GM12872 (cell line): ENCODE measurements at regions not wholly inside any gene's neighbourhood (a gene's known extent, or its start where the extent isn't known, plus 50 kb on each side); places are given as distances from the start of the nearest gene placed in this dataset.

Source experiments
- CTCF ChIP-seq: IDR thresholded peaks from 3 replicates; pipeline ENCODE4 v1.5.1; 2011; ENCODE audit warnings: low read depth, mild to moderate bottlenecking, low read length, moderate library complexity; ENCODE audit not compliant: insufficient read depth

- no peak for TF ChIP-seq CTCF
Measured at GRCh38 chr9:21729648-21730047, 72.8 kb upstream of the MTAP start.

GRCh38 chr9:21730899-21731298 is 71.5 kb upstream of the MTAP start:
- no peak for TF ChIP-seq CTCF

GRCh38 chr9:21741151-21741550 is 61.3 kb upstream of the MTAP start:
- no peak for TF ChIP-seq CTCF

- TF ChIP-seq CTCF, result no peak
Measured at GRCh38 chr9:21744320-21744719, 58.1 kb upstream of the MTAP start.

- no peak for TF ChIP-seq CTCF
Measured at GRCh38 chr9:21744841-21745240, 57.6 kb upstream of the MTAP start.

- TF ChIP-seq CTCF, result no peak
Measured at GRCh38 chr9:21746550-21746949, 55.9 kb upstream of the MTAP start.

GRCh38 chr9:21747175-21747574 is 55.3 kb upstream of the MTAP start:
- no peak for TF ChIP-seq CTCF
